ENCODE measurements at regions not wholly inside any gene's neighbourhood (a gene's known extent, or its start where the extent isn't known, plus 50 kb on each side); places are given as distances from the start of the nearest gene placed in this dataset.
A peak's percentile ranks its signal among the peaks of the same experiment; 100 is the strongest.

DNA sequence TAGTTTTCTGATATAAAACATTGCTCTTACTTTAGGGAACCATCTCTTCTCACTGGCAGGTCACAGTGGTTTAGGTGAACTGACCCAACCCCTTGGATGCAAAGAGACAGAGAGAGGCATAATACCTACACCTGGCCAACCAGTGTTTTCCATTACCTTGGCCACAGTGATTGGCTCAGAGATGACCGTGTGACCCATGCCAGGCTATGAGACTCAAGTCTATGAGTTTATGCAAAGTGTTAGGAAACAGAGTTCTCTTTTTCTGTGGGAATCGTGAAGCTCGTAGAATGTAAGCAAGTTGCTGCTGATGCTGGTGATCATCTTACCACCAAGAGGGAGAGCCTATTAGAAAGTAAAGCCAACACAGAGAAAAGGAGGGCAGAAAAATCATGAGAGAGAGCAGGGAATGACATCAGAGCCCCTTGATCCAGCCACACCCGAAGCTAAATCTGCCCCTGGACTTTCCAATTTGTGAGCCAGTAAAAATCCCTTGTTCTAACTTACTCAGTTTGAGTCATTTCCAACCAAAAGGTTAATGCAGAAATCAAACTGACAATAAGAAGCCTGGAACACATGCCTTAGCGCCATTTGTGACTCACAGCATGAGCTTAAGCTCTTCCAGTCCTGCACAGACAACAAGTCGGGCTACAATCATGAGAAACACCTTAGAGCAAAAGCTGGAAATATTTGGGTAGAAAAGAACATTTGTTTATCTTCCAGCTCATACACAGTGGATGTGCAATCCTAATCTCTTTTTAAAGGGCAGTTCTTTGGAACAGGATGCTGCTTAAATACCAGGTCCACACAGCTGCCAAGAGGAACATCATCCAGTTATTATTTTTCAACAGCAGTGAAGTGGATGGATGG is 81.3 kb upstream of the KAZN start:
- H3K27me3 ChIP-seq (ENCODE audit: low read depth) = peaks cover 59% of the 10 kb centered on the region
- TF ChIP-seq CTCF (IDR thresholded peaks at IDR 0.05; ENCODE audit: borderline replicate concordance) = no peak
- no peaks in the 10 kb centered on the region for H3K36me3 ChIP-seq
- intact Hi-C loops (cut with micrococcal nuclease) = no loop called here
- H3K4me3 ChIP-seq = no peak overlapping the region
- DNase-seq = no peak
- no peaks in the 10 kb centered on the region for H3K4me1 ChIP-seq
- H3K9me3 ChIP-seq (replicated peaks) = no peaks in the 10 kb centered on the region
- peak overlapping the region; percentile 50 for H3K27ac ChIP-seq (replicated peaks)

DNA sequence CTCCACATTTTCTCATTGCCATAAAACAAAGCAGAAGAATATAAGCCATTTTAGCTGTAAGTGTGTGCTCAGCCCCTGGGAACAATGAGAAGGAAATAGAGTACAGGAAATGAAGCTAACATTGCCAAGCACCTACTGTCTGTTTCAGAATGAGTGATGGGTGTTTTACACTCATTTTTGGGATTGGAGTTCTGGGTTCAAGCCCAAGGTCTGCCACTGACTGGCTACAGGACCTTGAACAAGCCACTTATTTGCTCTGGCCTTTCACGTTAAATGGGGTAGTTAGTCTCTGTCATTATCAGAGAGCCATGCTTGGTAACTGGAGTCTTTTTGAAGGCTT is 80.7 kb upstream of the KAZN start:
- no peaks in the 10 kb centered on the region for H3K36me3 ChIP-seq
- no peak for TF ChIP-seq CTCF (IDR thresholded peaks at IDR 0.05; ENCODE audit: borderline replicate concordance)
- H3K4me1 ChIP-seq = no peaks in the 10 kb centered on the region
- DNase-seq = no peak
- no peak overlapping the region for H3K4me3 ChIP-seq
- peaks cover 53% of the 10 kb centered on the region for H3K27me3 ChIP-seq (ENCODE audit: low read depth)
- H3K27ac ChIP-seq (replicated peaks) = peak overlapping the region; percentile 50
- no peaks in the 10 kb centered on the region for H3K9me3 ChIP-seq (replicated peaks)
- intact Hi-C loops (cut with micrococcal nuclease) = no loop called here

- TF ChIP-seq CTCF (IDR thresholded peaks at IDR 0.05; ENCODE audit: borderline replicate concordance) = no peak
- H3K36me3 ChIP-seq = no peaks in the 10 kb centered on the region
- no peak for DNase-seq
- no peak overlapping the region for H3K27ac ChIP-seq (replicated peaks)
- H3K4me3 ChIP-seq = no peak overlapping the region
- no peaks in the 10 kb centered on the region for H3K9me3 ChIP-seq (replicated peaks)
- intact Hi-C loops (cut with micrococcal nuclease) = no loop called here
- no peaks in the 10 kb centered on the region for H3K4me1 ChIP-seq
- H3K27me3 ChIP-seq (ENCODE audit: low read depth) = peaks cover 62% of the 10 kb centered on the region
These were observed 78.5 kb upstream of the KAZN start for GRCh38 chr1:14519976-14520375.

DNA sequence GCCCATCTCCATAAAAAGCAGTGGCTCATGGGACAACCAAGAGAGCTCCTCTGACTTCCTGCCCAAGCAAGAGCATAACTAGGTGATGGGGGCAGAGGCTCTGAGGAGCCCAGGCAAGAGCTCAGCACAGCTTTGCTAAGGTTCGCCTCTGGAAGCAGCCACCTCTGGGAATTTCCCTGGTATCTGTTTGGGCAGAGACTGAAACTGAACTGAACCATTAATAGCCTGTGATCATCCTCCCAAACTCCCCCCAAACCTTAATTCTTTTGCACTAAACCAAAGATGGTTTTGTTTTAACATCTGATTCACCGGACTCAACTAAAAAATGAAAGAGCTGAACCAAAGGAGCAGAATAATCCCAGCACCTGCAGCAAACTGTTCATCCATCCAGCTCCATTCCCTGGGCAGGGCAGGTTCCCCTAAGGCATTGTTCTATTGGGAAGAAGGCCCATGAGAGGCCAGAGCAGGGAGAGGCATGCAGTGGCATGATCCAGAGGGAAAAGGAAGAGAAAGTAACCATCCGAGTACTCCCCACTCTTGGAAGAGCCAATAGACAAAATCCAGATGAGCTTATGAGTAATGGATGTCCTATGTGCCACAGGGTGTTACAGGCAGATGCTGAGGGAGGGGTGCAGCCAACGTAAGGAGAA is 77.8 kb upstream of the KAZN start:
- no peaks in the 10 kb centered on the region for H3K9me3 ChIP-seq (replicated peaks)
- no peak overlapping the region for H3K4me3 ChIP-seq
- H3K4me1 ChIP-seq = no peaks in the 10 kb centered on the region
- peak overlapping the region; percentile 53 for H3K27ac ChIP-seq (replicated peaks)
- no peak for DNase-seq
- intact Hi-C loops (cut with micrococcal nuclease) = no loop called here
- peaks cover 63% of the 10 kb centered on the region for H3K27me3 ChIP-seq (ENCODE audit: low read depth)
- no peak for TF ChIP-seq CTCF (IDR thresholded peaks at IDR 0.05; ENCODE audit: borderline replicate concordance)
- H3K36me3 ChIP-seq = no peaks in the 10 kb centered on the region

GRCh38 chr1:14521622-14522021 is 76.9 kb upstream of the KAZN start:
- DNase-seq = no peak
- H3K9me3 ChIP-seq (replicated peaks) = no peaks in the 10 kb centered on the region

More at GRCh38 chr1:14521622-14522021, 76.9 kb upstream of the KAZN start:
- Histone ChIP-seq H3K36me3 (no peaks in the 10 kb centered on the region), H3K4me3 (no peak overlapping the region), H3K4me1 (no peaks in the 10 kb centered on the region), H3K27me3 (ENCODE audit: low read depth) (peaks cover 72% of the 10 kb centered on the region), H3K27ac (replicated peaks) (peak overlapping the region; percentile 53)
- intact Hi-C loops (cut with micrococcal nuclease) = no loop called here
- no peak for TF ChIP-seq CTCF (IDR thresholded peaks at IDR 0.05; ENCODE audit: borderline replicate concordance)

Measured in left ventricle myocardium inferior (tissue), 1 donor.